ENCODE measurements at regions not wholly inside any gene's neighbourhood (a gene's known extent, or its start where the extent isn't known, plus 50 kb on each side); places are given as distances from the start of the nearest gene placed in this dataset.

DNA sequence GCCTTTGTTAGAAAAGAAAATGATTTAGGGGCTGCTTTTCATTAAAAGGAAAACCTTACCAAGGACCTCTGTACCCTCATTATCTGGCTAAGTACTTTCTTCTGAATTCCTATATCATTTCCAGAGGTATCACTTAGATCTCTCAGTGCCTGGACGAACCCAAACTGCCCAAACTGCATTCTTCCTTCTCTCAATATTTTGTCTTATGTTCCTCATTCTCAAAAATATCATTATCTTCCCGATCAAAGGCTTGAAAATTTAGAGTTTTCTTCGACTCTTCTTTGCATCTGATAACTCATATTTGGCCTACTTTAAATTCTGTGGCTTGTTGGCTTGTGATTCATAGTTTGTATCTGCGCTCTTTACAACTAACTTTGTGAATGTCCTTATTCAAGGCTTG, 136.7 kb upstream of the TAF11L2 start:
- Histone ChIP-seq H3K4me3 (no peak overlapping the region), H3K4me1 (no peaks in the 10 kb centered on the region), H3K36me3 (no peaks in the 10 kb centered on the region), H3K27ac (no peak overlapping the region), H3K9me3 (no peaks in the 10 kb centered on the region), H3K27me3 (no peaks in the 10 kb centered on the region)
- FAIRE-seq (no peak), DNase-seq (no peak), ATAC-seq (no peak)
- TF ChIP-seq, protein P1, sequence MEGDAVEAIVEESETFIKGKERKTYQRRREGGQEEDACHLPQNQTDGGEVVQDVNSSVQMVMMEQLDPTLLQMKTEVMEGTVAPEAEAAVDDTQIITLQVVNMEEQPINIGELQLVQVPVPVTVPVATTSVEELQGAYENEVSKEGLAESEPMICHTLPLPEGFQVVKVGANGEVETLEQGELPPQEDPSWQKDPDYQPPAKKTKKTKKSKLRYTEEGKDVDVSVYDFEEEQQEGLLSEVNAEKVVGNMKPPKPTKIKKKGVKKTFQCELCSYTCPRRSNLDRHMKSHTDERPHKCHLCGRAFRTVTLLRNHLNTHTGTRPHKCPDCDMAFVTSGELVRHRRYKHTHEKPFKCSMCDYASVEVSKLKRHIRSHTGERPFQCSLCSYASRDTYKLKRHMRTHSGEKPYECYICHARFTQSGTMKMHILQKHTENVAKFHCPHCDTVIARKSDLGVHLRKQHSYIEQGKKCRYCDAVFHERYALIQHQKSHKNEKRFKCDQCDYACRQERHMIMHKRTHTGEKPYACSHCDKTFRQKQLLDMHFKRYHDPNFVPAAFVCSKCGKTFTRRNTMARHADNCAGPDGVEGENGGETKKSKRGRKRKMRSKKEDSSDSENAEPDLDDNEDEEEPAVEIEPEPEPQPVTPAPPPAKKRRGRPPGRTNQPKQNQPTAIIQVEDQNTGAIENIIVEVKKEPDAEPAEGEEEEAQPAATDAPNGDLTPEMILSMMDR (IDR thresholded peaks at IDR 0.05) = no peak
- 63 to 67% methylated on average over 4 of the region's 4 CpGs for WGBS, 2 donors
- intact Hi-C loops (cut with DNase I) = no loop called here

DNA sequence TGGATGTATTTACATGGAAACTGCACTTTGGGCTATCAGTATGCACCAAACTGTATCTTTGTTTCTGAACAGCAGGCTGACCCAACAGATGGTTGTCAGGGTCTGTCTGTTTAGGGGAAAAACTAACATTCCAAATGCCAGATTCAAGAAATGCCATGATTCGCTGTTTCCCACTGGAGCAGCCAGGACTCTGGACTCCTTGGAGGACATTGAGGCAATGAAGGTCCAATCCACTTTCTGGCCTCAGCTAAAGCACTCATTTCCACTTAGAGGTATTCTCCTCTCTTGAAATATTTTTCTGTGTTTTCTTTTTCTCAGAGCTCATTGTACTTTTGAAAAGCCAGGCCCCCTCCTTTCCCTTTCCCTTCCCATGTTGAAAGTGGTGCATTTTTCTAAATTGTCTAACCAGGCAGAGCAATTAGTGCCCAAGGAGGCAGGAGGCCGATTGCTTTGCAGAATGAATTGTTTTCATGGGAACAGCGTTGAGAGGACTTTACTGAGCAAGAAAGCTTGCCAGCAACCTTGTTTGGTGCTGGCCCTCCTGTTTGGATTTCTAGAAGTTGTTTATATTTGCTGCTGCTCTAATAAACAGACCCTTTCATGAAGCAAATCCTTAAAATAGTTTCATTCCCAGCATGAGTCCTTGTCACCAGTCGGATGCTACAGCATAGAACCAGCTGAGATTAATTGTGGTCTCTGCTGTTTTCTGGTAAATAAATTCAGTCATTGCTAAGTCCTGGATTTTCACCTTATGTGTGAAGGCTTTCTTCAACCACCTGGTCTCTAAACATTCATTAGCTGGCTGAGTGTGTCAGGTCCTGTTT, 132.8 kb upstream of the TAF11L2 start:
- intact Hi-C loops (cut with DNase I) = no loop called here
- no peaks in the 10 kb centered on the region for H3K9me3 ChIP-seq
- no peak for FAIRE-seq
- ATAC-seq = no peak
- H3K27me3 ChIP-seq = no peaks in the 10 kb centered on the region
- no peak overlapping the region for H3K27ac ChIP-seq
- no peak for DNase-seq
- TF ChIP-seq, protein P1 (IDR thresholded peaks at IDR 0.05) = no peak
- H3K4me1 ChIP-seq = no peaks in the 10 kb centered on the region
- WGBS, 2 donors = 29 to 32% methylated on average over 4 of the region's 4 CpGs
- H3K36me3 ChIP-seq = no peaks in the 10 kb centered on the region
- H3K4me3 ChIP-seq = no peak overlapping the region

DNA sequence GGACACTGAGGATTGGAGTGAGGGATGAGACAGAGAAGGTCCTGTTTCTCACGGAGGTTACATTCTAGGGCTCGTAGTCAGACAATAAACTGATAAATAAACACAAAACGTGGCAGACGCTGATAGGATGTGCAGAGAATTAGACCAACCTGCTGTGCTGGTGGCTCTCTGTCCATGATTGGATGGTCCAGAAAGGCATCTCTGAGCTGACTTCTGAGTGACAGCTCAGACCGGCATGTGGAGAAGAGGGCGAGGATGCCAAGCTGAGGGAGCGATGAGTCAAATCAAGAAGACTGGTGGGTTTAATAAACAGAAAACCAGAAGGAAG, 132.3 kb upstream of the TAF11L2 start:
- Histone ChIP-seq H3K36me3 (no peaks in the 10 kb centered on the region), H3K4me3 (no peak overlapping the region), H3K27ac (no peak overlapping the region), H3K27me3 (no peaks in the 10 kb centered on the region), H3K9me3 (no peaks in the 10 kb centered on the region), H3K4me1 (no peaks in the 10 kb centered on the region)
- TF ChIP-seq, protein P1 (IDR thresholded peaks at IDR 0.05) = no peak
- DNase-seq (no peak), ATAC-seq (no peak), FAIRE-seq (no peak)
- intact Hi-C loops (cut with DNase I) = no loop called here
- 39 to 43% methylated on average over 7 of the region's 7 CpGs for WGBS, 2 donors

DNA sequence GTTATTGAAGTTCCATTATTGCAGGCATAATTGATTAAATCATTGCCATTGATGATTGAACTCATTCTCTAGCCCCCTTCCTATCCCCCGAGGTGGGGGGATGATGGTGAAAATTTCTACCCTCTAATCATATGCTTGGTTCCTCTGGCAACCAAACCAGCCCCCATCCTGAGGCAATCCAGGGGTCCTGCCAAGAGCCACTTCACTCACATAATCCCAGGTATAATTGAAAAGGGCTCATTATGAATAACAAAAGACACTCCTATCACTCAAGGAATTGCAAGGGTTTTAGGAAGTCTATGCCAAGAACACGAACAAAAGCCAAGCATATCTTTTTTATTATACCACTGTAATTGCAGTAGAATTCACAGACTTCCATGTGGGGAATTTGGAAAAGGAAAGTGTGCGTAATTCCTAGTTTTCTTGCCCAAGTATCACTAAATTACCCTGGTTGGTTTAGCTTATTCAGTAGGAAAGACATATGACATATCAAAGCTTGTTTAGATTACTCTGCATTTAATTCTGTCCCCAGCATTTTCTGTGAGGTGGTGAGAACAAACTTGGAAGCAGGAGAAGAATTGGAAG, 130.7 kb upstream of the TAF11L2 start:
- no peaks in the 10 kb centered on the region for H3K27me3 ChIP-seq
- intact Hi-C loops (cut with DNase I) = no loop called here
- DNase-seq (no peak), FAIRE-seq (no peak), ATAC-seq (no peak)
- H3K9me3 ChIP-seq = no peaks in the 10 kb centered on the region
- no peak overlapping the region for H3K4me3 ChIP-seq
- H3K4me1 ChIP-seq = no peaks in the 10 kb centered on the region
- no peaks in the 10 kb centered on the region for H3K36me3 ChIP-seq
- TF ChIP-seq, protein P1 (IDR thresholded peaks at IDR 0.05) = no peak
- no peak overlapping the region for H3K27ac ChIP-seq
- 59 to 67% methylated on average over 3 of the region's 3 CpGs for WGBS, 2 donors

DNA sequence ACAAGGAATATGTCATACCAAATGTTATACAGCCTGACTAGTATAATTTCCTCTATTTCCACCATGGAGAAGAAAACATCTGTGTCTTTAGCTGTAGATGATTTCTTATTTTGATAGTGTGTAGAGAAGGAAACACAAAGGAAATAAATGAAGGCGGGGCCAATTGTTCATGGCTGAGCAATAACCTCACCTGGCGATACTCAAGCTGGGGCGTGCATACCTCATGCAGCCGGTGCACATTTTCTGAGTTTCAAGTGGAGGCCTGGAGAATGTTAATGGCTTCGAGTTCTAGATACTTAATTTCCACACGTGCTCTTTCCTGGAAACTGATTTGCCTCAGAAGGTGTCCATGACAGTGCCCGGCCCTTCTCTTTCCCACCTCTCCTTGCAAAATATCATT, 127.4 kb upstream of the TAF11L2 start:
- Histone ChIP-seq H3K4me3 (no peak overlapping the region), H3K36me3 (no peaks in the 10 kb centered on the region), H3K27ac (no peak overlapping the region), H3K9me3 (no peaks in the 10 kb centered on the region), H3K27me3 (no peaks in the 10 kb centered on the region), H3K4me1 (no peaks in the 10 kb centered on the region)
- whole genome bisulfite sequencing, 2 donors = 82% methylated on average over 7 of the region's 7 CpGs
- ATAC-seq (no peak), DNase-seq (no peak), FAIRE-seq (no peak)
- TF ChIP-seq, protein P1 (IDR thresholded peaks at IDR 0.05) = no peak
- intact Hi-C loops (cut with DNase I) = no loop called here

All from pancreas (tissue), 10 donors.